Keratinocyte (primary cell): ENCODE measurements at regions not wholly inside any gene's neighbourhood (a gene's known extent, or its start where the extent isn't known, plus 50 kb on each side); places are given as distances from the start of the nearest gene placed in this dataset.

Experiments
- DNase-seq: peaks from one replicate; pipeline ENCODE4 v3.0.0-alpha.2; 2011; ENCODE audit warnings: low read depth, missing footprints, low spot score
- FAIRE-seq: peaks from 2 replicates; lab custom pipeline; 2011; peaks lifted over from hg19 to GRCh38; lab: Jason Lieb, UNC
- H2AFZ ChIP-seq: 2 replicates; pipeline ENCODE4 v1.6.0; 2012; ENCODE audit warnings: low read length, control low read depth, inconsistent platforms; ENCODE audit not compliant: control insufficient read depth
- H3K27ac ChIP-seq: 2 replicates; pipeline ENCODE4 v1.5.1; 2011; ENCODE audit warnings: low read length; ENCODE audit not compliant: control insufficient read depth, insufficient read depth
- H3K27me3 ChIP-seq: 3 replicates; pipeline ENCODE4 v1.6.0; 2011; ENCODE audit warnings: low read length; ENCODE audit not compliant: control insufficient read depth, insufficient read depth; ENCODE audit errors: extremely low read depth
- H3K36me3 ChIP-seq, 2 experiments: 2 replicates in 1 of 2; 3 replicates in 1 of 2; pipeline ENCODE4 v1.5.1; 2011; ENCODE audit warnings: low read length in 2 of 2, mild to moderate bottlenecking in 1 of 2; ENCODE audit not compliant: control insufficient read depth in 2 of 2, insufficient read depth in 2 of 2; ENCODE audit errors: extremely low read depth in 1 of 2
- H3K4me1 ChIP-seq: 3 replicates; pipeline ENCODE4 v1.5.1; 2011; ENCODE audit warnings: low read length; ENCODE audit not compliant: control insufficient read depth, insufficient read depth; ENCODE audit errors: extremely low read depth
- H3K4me2 ChIP-seq: 3 replicates; pipeline ENCODE4 v1.6.0; 2011; ENCODE audit warnings: low read depth, low read length; ENCODE audit not compliant: control insufficient read depth, insufficient read depth; ENCODE audit errors: extremely low read depth
- H3K4me3 ChIP-seq, 3 experiments: fragments of 200-600 bp in 1 of 3; sonication (generic) in 1 of 3; 2 replicates in 2 of 3; 3 replicates in 1 of 3; pipeline ENCODE4 v1.5.1; 2011 to 2016; ENCODE audit warnings: low read length in 3 of 3, mild to moderate bottlenecking in 3 of 3, control low read depth in 2 of 3, inconsistent platforms in 1 of 3, low read depth in 1 of 3, mixed read lengths in 1 of 3, mixed run types in 1 of 3, moderate library complexity in 1 of 3; ENCODE audit not compliant: control insufficient read depth in 2 of 3, insufficient read depth in 2 of 3; ENCODE audit errors: extremely low read depth in 1 of 3
- H3K79me2 ChIP-seq: 2 replicates; pipeline ENCODE4 v1.6.0; 2012; ENCODE audit warnings: low read length; ENCODE audit not compliant: control insufficient read depth, insufficient read depth
- H3K9ac ChIP-seq: 3 replicates; pipeline ENCODE4 v1.6.0; 2011; ENCODE audit warnings: low read length; ENCODE audit not compliant: control insufficient read depth, insufficient read depth; ENCODE audit errors: extremely low read depth
- H3K9me1 ChIP-seq: 3 replicates; pipeline ENCODE4 v1.6.0; 2011; ENCODE audit warnings: low read length; ENCODE audit not compliant: control insufficient read depth, insufficient read depth; ENCODE audit errors: extremely low read depth
- H3K9me3 ChIP-seq: 2 replicates; pipeline ENCODE4 v1.5.1; 2012; ENCODE audit warnings: low read depth, low read length; ENCODE audit not compliant: control insufficient read depth
- H4K20me1 ChIP-seq: 3 replicates; pipeline ENCODE4 v1.6.0; 2011; ENCODE audit warnings: low read length; ENCODE audit not compliant: control insufficient read depth, insufficient read depth; ENCODE audit errors: extremely low read depth
- EZH2 ChIP-seq: IDR thresholded peaks from one replicate; pipeline ENCODE4 v1.6.1; 2012; ENCODE audit warnings: inconsistent platforms, mild to moderate bottlenecking, low read length, moderate library complexity
- dilution Hi-C: fragments of 300-500 bp; cut with MboI; formaldehyde crosslinking; loops from one replicate; pipeline ENCODE4 v1.7.0; 2020; ENCODE audit warnings: low sequenced_read_pairs; ENCODE audit not compliant: extremely low pct_ligation_motif_present
- TF ChIP-seq, protein P1 (sequence below), 3 experiments: IDR thresholded peaks in 1 of 3; conservative IDR thresholded peaks in 1 of 3; optimal IDR thresholded peaks in 1 of 3; 2 replicates in 2 of 3; 3 replicates in 1 of 3; pipeline versions ENCODE3 to v1.5.1; 2011; ENCODE audit warnings: low read length in 3 of 3, mild to moderate bottlenecking in 3 of 3, moderate library complexity in 2 of 3, control low read depth in 1 of 3, inconsistent platforms in 1 of 3; ENCODE audit not compliant: insufficient read depth in 2 of 3; ENCODE audit errors: extremely low read depth in 1 of 3

GRCh38 chr13:44277459-44277858, 96.2 kb upstream of the SERP2 start:
- H4K20me1 ChIP-seq: no peaks in the 10 kb centered on the region
- H3K4me3 ChIP-seq: no peak overlapping the region
- FAIRE-seq: no peak
- no peak overlapping the region for H3K9ac ChIP-seq
- H3K9me3 ChIP-seq: no peaks in the 10 kb centered on the region
- H3K36me3 ChIP-seq: no peaks in the 10 kb centered on the region
- H3K27ac ChIP-seq: no peak overlapping the region
- H3K4me2 ChIP-seq: no peak overlapping the region
- peaks cover 14% of the 10 kb centered on the region for H3K4me1 ChIP-seq
- H2AFZ ChIP-seq: no peak overlapping the region
- dilution Hi-C loops: no loop called here
- no peak for DNase-seq
- no peaks in the 10 kb centered on the region for H3K79me2 ChIP-seq
- no peaks in the 10 kb centered on the region for H3K9me1 ChIP-seq
- no peaks in the 10 kb centered on the region for H3K27me3 ChIP-seq
- TF ChIP-seq, protein P1, sequence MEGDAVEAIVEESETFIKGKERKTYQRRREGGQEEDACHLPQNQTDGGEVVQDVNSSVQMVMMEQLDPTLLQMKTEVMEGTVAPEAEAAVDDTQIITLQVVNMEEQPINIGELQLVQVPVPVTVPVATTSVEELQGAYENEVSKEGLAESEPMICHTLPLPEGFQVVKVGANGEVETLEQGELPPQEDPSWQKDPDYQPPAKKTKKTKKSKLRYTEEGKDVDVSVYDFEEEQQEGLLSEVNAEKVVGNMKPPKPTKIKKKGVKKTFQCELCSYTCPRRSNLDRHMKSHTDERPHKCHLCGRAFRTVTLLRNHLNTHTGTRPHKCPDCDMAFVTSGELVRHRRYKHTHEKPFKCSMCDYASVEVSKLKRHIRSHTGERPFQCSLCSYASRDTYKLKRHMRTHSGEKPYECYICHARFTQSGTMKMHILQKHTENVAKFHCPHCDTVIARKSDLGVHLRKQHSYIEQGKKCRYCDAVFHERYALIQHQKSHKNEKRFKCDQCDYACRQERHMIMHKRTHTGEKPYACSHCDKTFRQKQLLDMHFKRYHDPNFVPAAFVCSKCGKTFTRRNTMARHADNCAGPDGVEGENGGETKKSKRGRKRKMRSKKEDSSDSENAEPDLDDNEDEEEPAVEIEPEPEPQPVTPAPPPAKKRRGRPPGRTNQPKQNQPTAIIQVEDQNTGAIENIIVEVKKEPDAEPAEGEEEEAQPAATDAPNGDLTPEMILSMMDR (optimal IDR thresholded peaks at IDR 0.05 in 1 of 3, IDR thresholded peaks at IDR 0.05 in 1 of 3, conservative IDR thresholded peaks at IDR 0.05 in 1 of 3; ENCODE audit: extremely low read depth in 1 of 3, insufficient read depth in 2 of 3, low read length in 3 of 3): no peak
- TF ChIP-seq EZH2: no peak

GRCh38 chr13:44278166-44278565, 95.5 kb upstream of the SERP2 start:
- Histone ChIP-seq H3K27me3 (no peaks in the 10 kb centered on the region), H3K79me2 (no peaks in the 10 kb centered on the region), H3K27ac (no peak overlapping the region), H3K4me2 (no peak overlapping the region), H3K4me3 (no peak overlapping the region), H3K9me1 (no peaks in the 10 kb centered on the region), H3K9me3 (no peaks in the 10 kb centered on the region), H3K36me3 (no peaks in the 10 kb centered on the region), H3K4me1 (peaks cover 14% of the 10 kb centered on the region), H4K20me1 (no peaks in the 10 kb centered on the region), H2AFZ (no peak overlapping the region), H3K9ac (no peak overlapping the region)
- TF ChIP-seq EZH2: no peak
- TF ChIP-seq, protein P1 (optimal IDR thresholded peaks at IDR 0.05 in 1 of 3, IDR thresholded peaks at IDR 0.05 in 1 of 3, conservative IDR thresholded peaks at IDR 0.05 in 1 of 3; ENCODE audit: extremely low read depth in 1 of 3, insufficient read depth in 2 of 3, low read length in 3 of 3): no peak
- no peak for DNase-seq
- dilution Hi-C loops: no loop called here
- no peak for FAIRE-seq
